ENCODE measurements at regions not wholly inside any gene's neighbourhood (a gene's known extent, or its start where the extent isn't known, plus 50 kb on each side); places are given as distances from the start of the nearest gene placed in this dataset.

DNA sequence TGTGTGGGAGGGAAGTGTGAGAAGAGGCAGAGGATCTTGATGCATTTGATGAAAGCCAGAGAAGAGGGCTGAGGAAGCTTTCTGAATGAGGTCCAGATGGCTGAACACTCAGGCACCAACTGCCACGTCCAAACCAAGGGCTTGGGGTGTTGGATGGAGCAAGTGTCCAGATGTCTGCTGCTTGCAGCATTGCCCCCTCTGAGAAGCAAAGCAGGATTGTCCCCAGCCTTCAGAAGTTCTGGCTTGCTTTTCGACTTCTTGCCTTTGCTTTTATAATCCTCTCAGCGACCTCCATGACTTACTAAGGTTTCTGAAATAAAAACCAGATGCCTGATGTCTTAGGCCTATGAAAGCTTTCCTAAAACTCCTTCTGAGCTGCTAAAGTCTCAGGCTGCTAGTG is 182.5 kb downstream of the HUNK start:
- H3K79me2 ChIP-seq (ENCODE audit: insufficient read depth, low read length) = no peaks in the 10 kb centered on the region
- H3K27me3 ChIP-seq (ENCODE audit: insufficient read depth, low read length) = no peaks in the 10 kb centered on the region
- DNase-seq (ENCODE audit: low read depth) (no peak), FAIRE-seq (no peak)
- no peak overlapping the region for H3K27ac Mint-ChIP-seq (ENCODE audit: unreplicated experiment)
- H3K4me3 ChIP-seq (ENCODE audit: insufficient read depth, low read depth, low read length) = no peak overlapping the region
- H2AFZ ChIP-seq (ENCODE audit: low read depth, low read length) = no peak overlapping the region
- no peaks in the 10 kb centered on the region for H4K20me1 ChIP-seq (ENCODE audit: insufficient read depth, low read length)
- peaks cover 3% of the 10 kb centered on the region for H3K9me3 ChIP-seq (ENCODE audit: insufficient read depth, low read depth, low read length)
- TF ChIP-seq, protein P1, sequence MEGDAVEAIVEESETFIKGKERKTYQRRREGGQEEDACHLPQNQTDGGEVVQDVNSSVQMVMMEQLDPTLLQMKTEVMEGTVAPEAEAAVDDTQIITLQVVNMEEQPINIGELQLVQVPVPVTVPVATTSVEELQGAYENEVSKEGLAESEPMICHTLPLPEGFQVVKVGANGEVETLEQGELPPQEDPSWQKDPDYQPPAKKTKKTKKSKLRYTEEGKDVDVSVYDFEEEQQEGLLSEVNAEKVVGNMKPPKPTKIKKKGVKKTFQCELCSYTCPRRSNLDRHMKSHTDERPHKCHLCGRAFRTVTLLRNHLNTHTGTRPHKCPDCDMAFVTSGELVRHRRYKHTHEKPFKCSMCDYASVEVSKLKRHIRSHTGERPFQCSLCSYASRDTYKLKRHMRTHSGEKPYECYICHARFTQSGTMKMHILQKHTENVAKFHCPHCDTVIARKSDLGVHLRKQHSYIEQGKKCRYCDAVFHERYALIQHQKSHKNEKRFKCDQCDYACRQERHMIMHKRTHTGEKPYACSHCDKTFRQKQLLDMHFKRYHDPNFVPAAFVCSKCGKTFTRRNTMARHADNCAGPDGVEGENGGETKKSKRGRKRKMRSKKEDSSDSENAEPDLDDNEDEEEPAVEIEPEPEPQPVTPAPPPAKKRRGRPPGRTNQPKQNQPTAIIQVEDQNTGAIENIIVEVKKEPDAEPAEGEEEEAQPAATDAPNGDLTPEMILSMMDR (IDR thresholded peaks at IDR 0.05; ENCODE audit: insufficient read depth, low read depth, low read length) = no peak
- no peak for TF ChIP-seq EZH2 (IDR thresholded peaks at IDR 0.05; ENCODE audit: insufficient read depth, low read length)
- no peak overlapping the region for H3K4me3 Mint-ChIP-seq (ENCODE audit: unreplicated experiment)
- H3K9me3 Mint-ChIP-seq (ENCODE audit: unreplicated experiment) = peaks cover 11% of the 10 kb centered on the region
- no peak overlapping the region for H3K27ac ChIP-seq (ENCODE audit: low read depth, low read length)
- H3K4me2 ChIP-seq (ENCODE audit: low read length) = no peak overlapping the region
- no peaks in the 10 kb centered on the region for H3K4me1 ChIP-seq (ENCODE audit: insufficient read depth, low read length)
- peaks cover 7% of the 10 kb centered on the region for H3K27me3 Mint-ChIP-seq (ENCODE audit: low read depth, unreplicated experiment)
- no peaks in the 10 kb centered on the region for H3K36me3 ChIP-seq (ENCODE audit: insufficient read depth, low read length)
- no peaks in the 10 kb centered on the region for H3K4me1 Mint-ChIP-seq (ENCODE audit: low read depth, unreplicated experiment)
- no peaks in the 10 kb centered on the region for H3K36me3 Mint-ChIP-seq (ENCODE audit: low read depth, unreplicated experiment)
- no peak overlapping the region for H3K9ac ChIP-seq (ENCODE audit: low read length)
